Liver (tissue), 8 donors: ENCODE measurements at regions not wholly inside any gene's neighbourhood (a gene's known extent, or its start where the extent isn't known, plus 50 kb on each side); places are given as distances from the start of the nearest gene placed in this dataset.

Experiments
- DNase-seq: peaks from one replicate; pipeline ENCODE4 v3.0.0-alpha.2; 2017; ENCODE audit warnings: low spot score
- H3K27ac ChIP-seq, 2 donors: one replicate each; pipeline ENCODE4 v1.7.0; 2013; ENCODE audit warnings: inconsistent platforms in 2 of 2, low read length in 2 of 2, control low read depth in 1 of 2, low read depth in 1 of 2, mild to moderate bottlenecking in 1 of 2
- H3K27me3 ChIP-seq, 4 donors: one replicate each; pipeline versions ENCODE4 v1.6.1 to v1.7.0; 2013; ENCODE audit warnings: low read length in 3 of 4, inconsistent platforms in 1 of 4, mild to moderate bottlenecking in 1 of 4, moderate library complexity in 1 of 4; ENCODE audit not compliant: control insufficient read depth in 4 of 4, insufficient read depth in 4 of 4
- H3K36me3 ChIP-seq, 4 donors: one replicate each; pipeline versions ENCODE4 v1.6.1 to v1.7.0; 2013; ENCODE audit warnings: low read length in 3 of 4, mild to moderate bottlenecking in 3 of 4, low read depth in 1 of 4, moderate library complexity in 1 of 4; ENCODE audit not compliant: control insufficient read depth in 4 of 4, insufficient read depth in 3 of 4
- H3K4me1 ChIP-seq, 4 donors: one replicate each; pipeline versions ENCODE4 v1.6.1 to v1.7.0; 2013; ENCODE audit warnings: low read length in 3 of 4, mild to moderate bottlenecking in 3 of 4, moderate library complexity in 1 of 4; ENCODE audit not compliant: control insufficient read depth in 4 of 4, insufficient read depth in 4 of 4
- H3K4me3 ChIP-seq, 3 donors: one replicate each; pipeline versions ENCODE4 v1.6.1 to v1.7.0; 2013; ENCODE audit warnings: low read length in 3 of 3, control low read depth in 1 of 3, low read depth in 1 of 3, mild to moderate bottlenecking in 1 of 3
- H3K9ac ChIP-seq, 2 donors: one replicate each; pipeline ENCODE4 v1.7.0; 2013; ENCODE audit warnings: low read length in 2 of 2, mild to moderate bottlenecking in 2 of 2, moderate library complexity in 2 of 2, control low read depth in 1 of 2, low read depth in 1 of 2
- H3K9me3 ChIP-seq, 4 donors: one replicate each; pipeline versions ENCODE4 v1.6.1 to v1.7.0; 2013; ENCODE audit warnings: low read length in 3 of 4; ENCODE audit not compliant: control insufficient read depth in 4 of 4
- EGR1 ChIP-seq, 2 donors: IDR thresholded peaks; 2 replicates each; pipeline ENCODE4 v1.6.1; 2016 to 2018; ENCODE audit warnings: antibody characterized with exemption in 2 of 2, low read depth in 2 of 2
- FOXA1 ChIP-seq: IDR thresholded peaks from 2 replicates; pipeline ENCODE4 v1.6.1; 2016; ENCODE audit warnings: antibody characterized with exemption
- FOXA2 ChIP-seq: IDR thresholded peaks from 2 replicates; pipeline ENCODE4 v1.6.1; 2016; ENCODE audit warnings: antibody characterized with exemption
- HNF4A ChIP-seq, 2 donors: conservative IDR thresholded peaks; 2 replicates each; pipeline ENCODE4 v1.6.1; 2016; ENCODE audit warnings: antibody characterized with exemption in 2 of 2, mild to moderate bottlenecking in 2 of 2
- HNF4G ChIP-seq: IDR thresholded peaks from 2 replicates; pipeline ENCODE4 v1.6.1; 2016; ENCODE audit warnings: antibody characterized with exemption
- JUND ChIP-seq, 2 donors: IDR thresholded peaks; 2 replicates each; pipeline ENCODE4 v1.6.1; 2016; ENCODE audit warnings: antibody characterized with exemption in 2 of 2
- NR2F2 ChIP-seq: IDR thresholded peaks from 2 replicates; pipeline ENCODE4 v1.6.1; 2016; ENCODE audit warnings: antibody characterized with exemption
- RAD21 ChIP-seq, 2 donors: IDR thresholded peaks; 2 replicates each; pipeline ENCODE4 v1.6.1; 2016; ENCODE audit warnings: antibody characterized with exemption in 2 of 2, mild to moderate bottlenecking in 2 of 2
- REST ChIP-seq: IDR thresholded peaks from 2 replicates; pipeline ENCODE4 v1.6.1; 2016; ENCODE audit warnings: antibody characterized with exemption, mild to moderate bottlenecking
- RXRA ChIP-seq, 2 donors: IDR thresholded peaks; 2 replicates each; pipeline ENCODE4 v1.6.1; 2017 to 2018; ENCODE audit warnings: antibody characterized with exemption in 2 of 2, mild to moderate bottlenecking in 1 of 2
- SP1 ChIP-seq: IDR thresholded peaks from 2 replicates; pipeline ENCODE4 v1.6.1; 2018; ENCODE audit warnings: antibody characterized with exemption, mild to moderate bottlenecking
- TAF1 ChIP-seq: conservative IDR thresholded peaks from 2 replicates; pipeline ENCODE4 v1.6.1; 2016; ENCODE audit warnings: antibody characterized with exemption, mild to moderate bottlenecking
- WGBS: extraction: QIAGEN DNeasy Blood & Tissue Kit; methylation state at CpG from one replicate; pipeline ENCODE4 v1.1.7; 2013; 5-methylcytosine and 5-hydroxymethylcytosine counted together
- TF ChIP-seq, protein P1 (sequence below): IDR thresholded peaks from 2 replicates; pipeline ENCODE4 v1.6.1; 2016; ENCODE audit warnings: antibody characterized with exemption
- TF ChIP-seq, protein P2 (sequence below): fragments of 150-350 bp; IDR thresholded peaks from 2 replicates; pipeline ENCODE4 v1.5.1; 2017; ENCODE audit warnings: improper control_type of control experiment, low read depth, low read length; ENCODE audit not compliant: missing input control
- TF ChIP-seq, protein P3 (sequence below): IDR thresholded peaks from 2 replicates; pipeline ENCODE4 v1.6.1; 2016; ENCODE audit warnings: antibody characterized with exemption
- donor health status: healthy.
- donor health status: healthy.
- donor health status: healthy.
- donor health status: healthy.
- donor health status: healthy.

DNA sequence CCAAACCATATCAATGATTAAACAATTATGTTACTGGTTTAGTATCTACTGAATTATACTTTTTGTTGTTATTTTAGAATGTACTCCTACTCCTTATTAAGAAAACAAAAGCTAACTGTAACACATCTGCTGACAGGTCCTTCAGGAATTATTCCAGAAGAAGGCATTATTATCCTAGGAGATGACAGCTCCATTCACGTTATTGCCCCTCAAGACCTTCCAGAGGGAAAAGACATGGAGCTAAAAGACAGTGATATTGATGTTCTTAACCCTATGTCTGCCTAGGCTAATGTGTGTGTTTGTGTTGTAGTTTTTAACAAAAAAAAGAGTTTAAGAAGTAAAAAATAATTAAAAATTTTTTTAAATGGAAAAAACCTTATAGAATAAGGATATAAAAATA is 206.8 kb upstream of the KLHL4 start (continued):
- TF ChIP-seq JUND (IDR thresholded peaks at IDR 0.05) (no peak), FOXA2 (no peak)

GRCh38 chrX:87327267-87327666 is 190.3 kb upstream of the KLHL4 start:
- Histone ChIP-seq H3K27ac (no peak overlapping the region), H3K9me3 (peaks cover 0 to 4% (median 0%) of the 10 kb centered on the region in 4 donors), H3K27me3 (no peaks in the 10 kb centered on the region), H3K9ac (no peak overlapping the region), H3K36me3 (no peaks in the 10 kb centered on the region), H3K4me3 (no peak overlapping the region), H3K4me1 (no peaks in the 10 kb centered on the region)
- TF ChIP-seq, protein P1, sequence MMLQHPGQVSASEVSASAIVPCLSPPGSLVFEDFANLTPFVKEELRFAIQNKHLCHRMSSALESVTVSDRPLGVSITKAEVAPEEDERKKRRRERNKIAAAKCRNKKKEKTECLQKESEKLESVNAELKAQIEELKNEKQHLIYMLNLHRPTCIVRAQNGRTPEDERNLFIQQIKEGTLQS = no peak
- TF ChIP-seq, protein P2, sequence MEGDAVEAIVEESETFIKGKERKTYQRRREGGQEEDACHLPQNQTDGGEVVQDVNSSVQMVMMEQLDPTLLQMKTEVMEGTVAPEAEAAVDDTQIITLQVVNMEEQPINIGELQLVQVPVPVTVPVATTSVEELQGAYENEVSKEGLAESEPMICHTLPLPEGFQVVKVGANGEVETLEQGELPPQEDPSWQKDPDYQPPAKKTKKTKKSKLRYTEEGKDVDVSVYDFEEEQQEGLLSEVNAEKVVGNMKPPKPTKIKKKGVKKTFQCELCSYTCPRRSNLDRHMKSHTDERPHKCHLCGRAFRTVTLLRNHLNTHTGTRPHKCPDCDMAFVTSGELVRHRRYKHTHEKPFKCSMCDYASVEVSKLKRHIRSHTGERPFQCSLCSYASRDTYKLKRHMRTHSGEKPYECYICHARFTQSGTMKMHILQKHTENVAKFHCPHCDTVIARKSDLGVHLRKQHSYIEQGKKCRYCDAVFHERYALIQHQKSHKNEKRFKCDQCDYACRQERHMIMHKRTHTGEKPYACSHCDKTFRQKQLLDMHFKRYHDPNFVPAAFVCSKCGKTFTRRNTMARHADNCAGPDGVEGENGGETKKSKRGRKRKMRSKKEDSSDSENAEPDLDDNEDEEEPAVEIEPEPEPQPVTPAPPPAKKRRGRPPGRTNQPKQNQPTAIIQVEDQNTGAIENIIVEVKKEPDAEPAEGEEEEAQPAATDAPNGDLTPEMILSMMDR = no peak
- WGBS = 71% methylated on average over 2 of the region's 2 CpGs
- no peak for DNase-seq

DNA sequence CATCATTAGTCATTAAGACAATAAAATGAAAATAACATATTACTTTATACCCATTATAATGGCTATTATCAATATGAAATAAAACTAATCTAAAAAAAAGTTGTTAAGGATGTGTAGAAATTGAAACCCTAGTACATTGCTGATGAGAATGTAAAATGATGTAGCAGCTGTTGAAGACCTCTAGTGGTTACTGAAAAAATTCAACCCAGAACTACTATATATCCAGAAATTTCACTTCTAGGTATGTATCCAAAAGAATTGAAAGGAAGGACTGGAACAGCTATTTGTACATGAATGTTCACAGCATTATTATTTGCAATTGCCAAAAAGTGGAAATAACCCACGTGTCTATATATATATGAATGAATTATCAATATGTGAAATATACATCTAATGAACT is 180.3 kb upstream of the KLHL4 start:
- no peaks in the 10 kb centered on the region for H3K9me3 ChIP-seq
- H3K27me3 ChIP-seq = no peaks in the 10 kb centered on the region
- TF ChIP-seq HNF4G = no peak
- no peak for TF ChIP-seq FOXA1
- TF ChIP-seq, protein P1 = no peak
- no peak for TF ChIP-seq RAD21 (IDR thresholded peaks at IDR 0.05)
- no peak for TF ChIP-seq RXRA (IDR thresholded peaks at IDR 0.05)
- TF ChIP-seq JUND (IDR thresholded peaks at IDR 0.05) = no peak
- TF ChIP-seq TAF1 = no peak
- TF ChIP-seq EGR1 (IDR thresholded peaks at IDR 0.05; ENCODE audit: low read depth in 2 of 2) = no peak
- no peak for TF ChIP-seq REST
- TF ChIP-seq FOXA2 = no peak
- TF ChIP-seq, protein P2 = no peak
- TF ChIP-seq HNF4A (conservative IDR thresholded peaks at IDR 0.05) = no peak
- TF ChIP-seq SP1 = no peak
- TF ChIP-seq, protein P3, sequence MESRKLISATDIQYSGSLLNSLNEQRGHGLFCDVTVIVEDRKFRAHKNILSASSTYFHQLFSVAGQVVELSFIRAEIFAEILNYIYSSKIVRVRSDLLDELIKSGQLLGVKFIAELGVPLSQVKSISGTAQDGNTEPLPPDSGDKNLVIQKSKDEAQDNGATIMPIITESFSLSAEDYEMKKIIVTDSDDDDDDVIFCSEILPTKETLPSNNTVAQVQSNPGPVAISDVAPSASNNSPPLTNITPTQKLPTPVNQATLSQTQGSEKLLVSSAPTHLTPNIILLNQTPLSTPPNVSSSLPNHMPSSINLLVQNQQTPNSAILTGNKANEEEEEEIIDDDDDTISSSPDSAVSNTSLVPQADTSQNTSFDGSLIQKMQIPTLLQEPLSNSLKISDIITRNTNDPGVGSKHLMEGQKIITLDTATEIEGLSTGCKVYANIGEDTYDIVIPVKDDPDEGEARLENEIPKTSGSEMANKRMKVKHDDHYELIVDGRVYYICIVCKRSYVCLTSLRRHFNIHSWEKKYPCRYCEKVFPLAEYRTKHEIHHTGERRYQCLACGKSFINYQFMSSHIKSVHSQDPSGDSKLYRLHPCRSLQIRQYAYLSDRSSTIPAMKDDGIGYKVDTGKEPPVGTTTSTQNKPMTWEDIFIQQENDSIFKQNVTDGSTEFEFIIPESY = no peak
- TF ChIP-seq NR2F2 = no peak
- H3K4me3 ChIP-seq = no peak overlapping the region
- 30% methylated on average over 1 of the region's 1 CpG for WGBS
- H3K9ac ChIP-seq = no peak overlapping the region
- H3K4me1 ChIP-seq = no peaks in the 10 kb centered on the region
- H3K27ac ChIP-seq = no peak overlapping the region
- no peaks in the 10 kb centered on the region for H3K36me3 ChIP-seq
- DNase-seq = no peak
